LNCAP (cell line): ENCODE measurements at regions not wholly inside any gene's neighbourhood (a gene's known extent, or its start where the extent isn't known, plus 50 kb on each side); places are given as distances from the start of the nearest gene placed in this dataset.

Experiments used
- CTCF ChIP-seq: fragments of 450-650 bp; IDR thresholded peaks from 2 replicates; pipeline ENCODE4 v1.5.1; 2017; ENCODE audit warnings: mild to moderate bottlenecking

GRCh38 chr5:123803359-123803758 is 291.4 kb downstream of the CSNK1G3 start:
- no peak for TF ChIP-seq CTCF

GRCh38 chr5:123802298-123802951 is 290.4 kb downstream of the CSNK1G3 start:
- no peak for TF ChIP-seq CTCF

- no peak for TF ChIP-seq CTCF
These were observed 288.7 kb downstream of the CSNK1G3 start for GRCh38 chr5:123800640-123801039.

- no peak for TF ChIP-seq CTCF
These were observed 283.7 kb downstream of the CSNK1G3 start for GRCh38 chr5:123795688-123796087.

GRCh38 chr5:123790226-123790625 is 278.2 kb downstream of the CSNK1G3 start:
- TF ChIP-seq CTCF: no peak

- no peak for TF ChIP-seq CTCF
These were observed 275.7 kb downstream of the CSNK1G3 start for GRCh38 chr5:123787635-123788034.

GRCh38 chr5:123787136-123787535 is 275.2 kb downstream of the CSNK1G3 start:
- TF ChIP-seq CTCF: no peak

GRCh38 chr5:123786411-123786810 is 274.4 kb downstream of the CSNK1G3 start:
- TF ChIP-seq CTCF: no peak
